Gastroesophageal sphincter (tissue), 3 donors: ENCODE measurements at regions not wholly inside any gene's neighbourhood (a gene's known extent, or its start where the extent isn't known, plus 50 kb on each side); places are given as distances from the start of the nearest gene placed in this dataset.

Experiments used
- EP300 ChIP-seq: sonication (generic); formaldehyde crosslinking; IDR thresholded peaks from one replicate; pipeline ENCODE4 v1.6.1; 2017; ENCODE audit warnings: antibody characterized with exemption, mild to moderate bottlenecking
- POLR2A ChIP-seq, 2 donors: fragments of 450-650 bp; IDR thresholded peaks; one replicate each; pipeline ENCODE4 v1.6.1; 2017; ENCODE audit warnings: antibody characterized with exemption in 2 of 2, mild to moderate bottlenecking in 2 of 2, moderate library complexity in 1 of 2
- POLR2AphosphoS5 ChIP-seq: sonication (generic); formaldehyde crosslinking; IDR thresholded peaks from one replicate; pipeline ENCODE4 v1.6.1; 2017; ENCODE audit warnings: antibody characterized with exemption
- TF ChIP-seq, protein P1 (sequence below), 4 experiments: fragments of 200-600 bp in 2 of 4; fragments of 450-650 bp in 2 of 4; sonication (generic) in 1 of 4; IDR thresholded peaks; one replicate each; pipeline ENCODE4 v1.5.1; 2017 to 2019; ENCODE audit warnings: antibody characterized with exemption in 4 of 4, mild to moderate bottlenecking in 2 of 4, moderate library complexity in 2 of 4

DNA sequence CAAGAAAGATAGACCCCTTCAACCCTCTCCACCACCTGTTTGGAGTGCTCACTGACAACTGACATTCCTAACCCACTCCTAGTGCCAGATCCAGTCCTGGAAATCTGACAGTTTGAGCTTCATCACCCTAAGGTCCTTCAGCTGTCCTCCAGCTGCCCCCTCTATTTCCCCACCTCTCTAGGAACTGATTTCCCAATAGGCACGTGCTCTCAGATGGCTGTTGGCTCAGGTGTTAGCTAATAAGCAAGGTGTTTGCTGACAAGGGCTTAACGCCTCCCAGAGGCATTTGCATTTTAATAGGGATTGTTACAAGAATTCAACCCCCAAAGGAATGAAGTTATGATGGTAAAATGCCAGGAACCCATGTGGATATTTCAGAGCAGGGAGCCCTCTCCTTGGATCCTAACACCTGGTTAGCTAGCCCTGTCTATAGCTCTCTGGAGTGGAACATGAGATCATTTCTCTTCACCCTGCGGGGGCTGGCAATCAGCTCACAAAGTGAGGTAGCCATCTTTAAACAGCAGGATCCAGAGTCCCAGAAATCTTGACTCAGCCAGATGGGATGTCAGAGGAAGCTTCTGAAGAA is 348.5 kb upstream of the SFRP2 start:
- TF ChIP-seq POLR2A (IDR thresholded peaks at IDR 0.05) = no peak
- TF ChIP-seq, protein P1, sequence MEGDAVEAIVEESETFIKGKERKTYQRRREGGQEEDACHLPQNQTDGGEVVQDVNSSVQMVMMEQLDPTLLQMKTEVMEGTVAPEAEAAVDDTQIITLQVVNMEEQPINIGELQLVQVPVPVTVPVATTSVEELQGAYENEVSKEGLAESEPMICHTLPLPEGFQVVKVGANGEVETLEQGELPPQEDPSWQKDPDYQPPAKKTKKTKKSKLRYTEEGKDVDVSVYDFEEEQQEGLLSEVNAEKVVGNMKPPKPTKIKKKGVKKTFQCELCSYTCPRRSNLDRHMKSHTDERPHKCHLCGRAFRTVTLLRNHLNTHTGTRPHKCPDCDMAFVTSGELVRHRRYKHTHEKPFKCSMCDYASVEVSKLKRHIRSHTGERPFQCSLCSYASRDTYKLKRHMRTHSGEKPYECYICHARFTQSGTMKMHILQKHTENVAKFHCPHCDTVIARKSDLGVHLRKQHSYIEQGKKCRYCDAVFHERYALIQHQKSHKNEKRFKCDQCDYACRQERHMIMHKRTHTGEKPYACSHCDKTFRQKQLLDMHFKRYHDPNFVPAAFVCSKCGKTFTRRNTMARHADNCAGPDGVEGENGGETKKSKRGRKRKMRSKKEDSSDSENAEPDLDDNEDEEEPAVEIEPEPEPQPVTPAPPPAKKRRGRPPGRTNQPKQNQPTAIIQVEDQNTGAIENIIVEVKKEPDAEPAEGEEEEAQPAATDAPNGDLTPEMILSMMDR (IDR thresholded peaks at IDR 0.05) = no peak
- TF ChIP-seq POLR2AphosphoS5 = no peak
- no peak for TF ChIP-seq EP300
